IPS-NIHi7 (cell line): ENCODE measurements at regions not wholly inside any gene's neighbourhood (a gene's known extent, or its start where the extent isn't known, plus 50 kb on each side); places are given as distances from the start of the nearest gene placed in this dataset.
A peak's percentile ranks its signal among the peaks of the same experiment; 100 is the strongest.

Experiments used
- DNase-seq: peaks from one replicate; pipeline ENCODE4 v3.0.0; 2012; ENCODE audit warnings: mixed read lengths; ENCODE audit errors: extremely low spot score

DNA sequence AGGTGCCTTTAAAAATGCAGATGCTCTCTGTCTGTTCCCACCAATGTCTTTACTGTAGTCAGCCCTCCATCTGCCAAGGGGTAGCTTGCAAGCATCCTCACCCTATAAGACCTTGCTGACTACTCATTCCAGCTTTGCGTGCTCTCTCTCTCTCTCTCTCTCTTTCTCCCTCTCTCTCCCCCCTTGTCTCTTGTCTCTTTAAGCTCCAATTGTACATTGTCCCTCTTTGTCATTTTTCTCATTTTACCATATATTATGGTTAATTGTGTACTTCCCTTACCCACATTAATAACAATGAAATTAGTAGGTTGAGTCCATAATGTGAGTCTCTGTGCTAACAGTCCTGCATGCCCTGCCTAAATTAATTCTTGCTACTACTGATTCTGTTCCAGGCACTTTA lies 350.2 kb upstream of the CDH4 start:
- no peak for DNase-seq

DNA sequence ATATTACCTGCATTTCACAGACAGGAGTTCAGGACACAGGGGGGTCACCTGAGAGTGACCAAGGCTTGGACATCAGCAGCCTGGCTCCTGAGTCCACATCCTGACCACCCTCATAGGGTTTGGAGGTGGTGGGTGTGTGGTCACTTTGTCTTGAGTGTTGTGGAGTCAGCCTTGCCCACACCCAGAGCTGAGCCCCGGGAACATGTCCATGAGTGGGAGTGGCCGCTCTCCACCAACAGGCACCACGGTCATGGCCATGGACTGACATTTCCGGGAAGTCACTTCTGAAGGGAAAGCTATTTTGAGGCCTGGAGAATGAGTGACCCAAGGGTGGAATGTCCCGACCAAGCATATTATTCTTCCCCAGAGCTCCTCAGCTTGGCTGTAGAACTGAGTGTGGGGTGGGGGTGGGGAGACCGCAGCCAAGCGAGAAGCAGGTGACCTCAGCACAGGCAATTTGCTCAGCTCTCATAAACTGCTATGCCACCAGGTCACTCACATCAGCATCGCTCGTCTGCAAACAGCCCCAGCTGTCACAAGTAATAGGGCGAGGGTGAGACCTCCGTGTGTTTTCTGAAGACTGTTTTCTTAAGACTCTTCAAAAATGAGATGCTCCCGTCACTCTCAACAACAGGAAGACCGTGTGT lies 348.6 kb upstream of the CDH4 start:
- no peak for DNase-seq

DNA sequence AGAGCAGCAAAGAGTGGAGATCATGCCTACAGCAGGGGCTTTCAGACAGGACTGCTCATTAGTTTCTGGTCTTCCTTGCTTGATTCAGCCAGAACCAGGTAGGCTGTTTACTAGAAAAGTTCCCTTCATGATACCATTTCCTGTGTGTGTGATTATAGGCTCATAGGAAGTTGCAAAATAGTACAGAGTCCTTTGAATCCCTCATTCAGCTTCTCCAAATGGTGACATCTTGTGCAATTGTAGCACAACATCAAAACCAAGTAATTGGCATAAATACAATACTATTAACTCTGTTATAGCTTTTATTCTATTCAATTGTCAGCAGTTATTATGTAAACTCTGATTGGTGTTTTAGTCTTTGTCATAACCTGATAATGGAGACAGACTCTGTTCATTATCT lies 347.3 kb upstream of the CDH4 start:
- DNase-seq: no peak

GRCh38 chr20:60905919-60906318 lies 346.1 kb upstream of the CDH4 start:
- no peak for DNase-seq

GRCh38 chr20:60906555-60906954 lies 345.5 kb upstream of the CDH4 start:
- DNase-seq: no peak

DNA sequence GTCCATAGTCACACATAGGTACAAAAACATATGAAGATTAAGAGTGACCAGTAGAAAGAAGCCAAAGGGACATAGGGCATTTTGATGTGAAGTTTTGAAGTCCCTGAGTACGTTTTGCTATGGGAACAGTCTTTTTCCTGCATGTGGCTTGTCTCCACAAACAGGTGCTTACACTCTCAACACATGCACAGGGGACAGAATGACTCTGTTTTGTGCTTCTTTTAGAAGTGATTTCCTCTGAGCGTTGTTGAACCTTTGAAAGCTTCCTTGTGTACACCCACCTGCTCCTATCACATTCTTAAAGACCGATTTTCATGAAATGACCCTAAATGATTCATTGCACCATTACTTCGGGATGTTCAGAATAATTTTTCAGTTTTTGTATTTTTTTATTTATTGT lies 338.8 kb upstream of the CDH4 start:
- DNase-seq: no peak

DNA sequence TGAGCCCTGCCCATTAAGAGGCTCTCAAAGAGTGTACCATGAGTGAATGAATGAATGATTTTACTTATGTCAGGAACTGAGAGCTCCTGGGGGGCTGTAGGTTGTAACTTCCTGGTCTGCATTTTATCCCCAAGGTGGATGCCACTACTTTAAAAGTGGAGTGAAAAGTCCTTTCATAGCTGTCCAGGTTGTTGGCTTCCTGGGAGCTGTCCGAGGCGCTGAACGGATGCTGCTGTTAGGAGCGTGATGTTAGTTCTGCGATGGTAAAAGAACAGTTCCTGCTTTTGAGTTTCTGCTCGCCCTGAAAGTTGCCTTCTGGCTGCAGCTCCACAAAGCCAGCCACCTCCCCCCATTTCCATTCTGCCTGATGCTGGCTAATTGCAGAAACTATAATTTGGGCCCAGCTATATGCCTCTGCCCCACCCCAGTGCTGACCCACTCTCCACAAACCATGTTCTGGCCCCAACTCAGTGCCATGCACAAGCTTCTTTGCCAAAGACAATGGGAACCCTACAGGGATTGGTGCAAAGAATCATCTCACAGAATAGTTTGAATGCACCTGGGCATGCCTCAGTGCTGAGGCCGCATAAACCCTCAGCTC lies 330.9 kb upstream of the CDH4 start:
- peak; percentile 79 for DNase-seq

GRCh38 chr20:60926831-60927230 lies 325.2 kb upstream of the CDH4 start:
- DNase-seq: no peak

GRCh38 chr20:60928341-60928740 lies 323.7 kb upstream of the CDH4 start:
- DNase-seq: no peak

DNA sequence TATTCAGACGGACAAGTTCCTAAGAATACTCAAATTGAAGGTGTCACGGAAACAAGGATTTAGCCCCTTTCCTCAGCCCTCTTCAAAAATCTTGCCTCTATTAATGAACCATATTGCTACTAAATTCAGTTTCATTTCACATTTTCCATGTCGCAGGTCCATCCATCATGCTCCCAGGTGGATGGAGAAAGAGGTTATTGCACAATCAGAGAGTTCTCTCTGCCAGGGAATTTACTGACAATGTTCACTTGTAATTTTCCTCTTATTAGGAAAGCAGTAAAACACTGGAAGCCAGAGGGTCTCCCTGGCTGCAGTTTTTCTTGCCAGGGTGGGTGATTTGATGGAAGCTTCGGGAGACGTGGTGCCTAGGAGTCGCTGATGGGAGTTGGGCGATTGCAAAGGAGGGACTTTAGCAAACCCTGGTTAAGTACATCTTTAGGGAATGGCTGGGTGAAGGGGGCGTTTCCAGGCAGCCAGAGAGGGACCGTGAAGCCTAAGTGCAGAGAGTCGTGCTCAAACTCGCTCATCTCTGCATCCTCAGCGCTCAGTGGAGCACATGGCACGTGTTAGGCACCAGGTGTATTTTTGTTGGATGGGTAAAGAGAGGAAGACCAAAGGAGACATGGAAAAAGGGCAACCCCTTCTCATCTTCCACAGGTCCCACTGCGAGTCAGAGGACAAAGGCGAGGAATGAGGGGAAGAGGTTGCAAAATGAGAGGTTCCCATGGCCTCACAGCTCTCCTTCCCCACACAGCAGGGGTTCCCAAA lies 321.9 kb upstream of the CDH4 start:
- no peak for DNase-seq

- no peak for DNase-seq
These were observed 320.4 kb upstream of the CDH4 start for GRCh38 chr20:60931696-60932095.

DNA sequence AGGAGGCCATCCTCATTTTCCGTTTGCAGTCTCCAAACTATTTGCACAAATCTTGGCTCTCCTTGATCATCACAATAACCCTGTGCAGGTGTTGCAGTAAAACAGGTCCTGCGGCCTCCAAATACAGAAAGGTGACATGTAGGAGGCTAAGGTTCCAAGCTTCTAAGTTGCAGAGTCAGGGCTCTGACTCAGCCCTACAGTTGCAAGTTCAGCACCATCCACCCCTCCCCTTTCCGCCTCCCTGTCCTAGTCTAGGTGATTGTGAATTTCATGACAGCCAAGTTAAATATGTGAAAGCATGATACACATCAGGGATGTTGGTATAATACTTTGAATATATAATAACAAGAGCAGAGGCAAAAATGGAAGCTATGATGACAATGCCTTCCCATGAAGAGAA lies 317.3 kb upstream of the CDH4 start:
- no peak for DNase-seq

DNA sequence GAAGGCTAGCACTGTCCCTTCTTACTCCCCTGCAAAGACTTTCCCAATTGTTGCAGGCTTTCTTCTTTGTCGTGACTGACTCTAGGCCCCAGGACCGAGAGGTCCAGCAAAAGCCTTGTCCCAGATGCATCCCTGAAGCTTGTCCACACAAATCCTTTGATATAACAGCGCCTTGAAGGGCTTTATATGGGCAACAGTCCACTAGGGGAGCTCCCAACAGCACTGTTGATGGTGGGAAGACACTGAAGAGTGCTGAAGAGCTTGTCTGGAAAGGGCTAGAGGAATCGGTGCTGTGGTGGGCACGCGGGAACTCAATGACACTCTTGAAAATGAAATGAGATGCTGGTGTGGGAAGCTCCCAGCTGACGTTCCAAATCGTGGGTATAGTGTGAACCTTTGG lies 316.1 kb upstream of the CDH4 start:
- DNase-seq: no peak

GRCh38 chr20:60937585-60937984 lies 314.5 kb upstream of the CDH4 start:
- DNase-seq: no peak

DNA sequence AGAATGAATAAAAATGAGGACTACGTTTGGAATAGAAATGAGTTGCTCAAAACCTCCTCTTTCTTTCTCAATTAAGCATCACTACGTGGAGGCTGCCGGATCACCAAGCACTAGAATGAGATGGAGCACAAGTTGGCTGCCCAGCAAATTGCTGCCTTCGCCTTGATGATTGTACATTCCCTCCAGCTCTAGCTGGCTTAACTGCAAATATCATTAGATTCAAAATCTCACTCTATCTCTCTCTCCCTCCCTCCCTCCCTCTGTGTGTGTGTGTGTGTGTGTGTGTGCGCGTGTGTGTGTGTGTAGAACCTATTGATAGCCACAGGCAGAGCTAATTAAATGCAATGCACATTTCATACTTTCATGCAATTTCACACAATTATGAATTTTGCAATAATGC lies 310.7 kb upstream of the CDH4 start:
- no peak for DNase-seq

DNA sequence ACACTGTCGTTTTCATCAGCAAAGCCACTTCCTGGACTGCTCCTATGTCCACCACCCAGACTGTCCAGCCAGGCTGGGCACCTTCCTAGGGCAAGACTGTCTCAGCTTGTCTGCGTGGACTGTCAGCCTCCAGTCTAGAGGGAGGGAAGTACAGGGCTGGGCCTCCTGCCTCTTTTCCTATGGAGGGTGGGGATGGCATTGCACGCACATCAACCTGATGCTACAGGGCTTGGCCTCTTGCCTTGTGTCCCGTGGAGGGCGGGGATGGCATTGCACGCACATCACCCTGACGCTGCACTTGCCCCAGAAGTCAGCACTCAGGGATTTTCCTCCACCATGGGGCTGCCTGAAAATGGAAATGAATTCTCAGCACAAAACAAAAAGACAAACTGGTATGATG lies 304.2 kb upstream of the CDH4 start:
- DNase-seq: no peak

DNA sequence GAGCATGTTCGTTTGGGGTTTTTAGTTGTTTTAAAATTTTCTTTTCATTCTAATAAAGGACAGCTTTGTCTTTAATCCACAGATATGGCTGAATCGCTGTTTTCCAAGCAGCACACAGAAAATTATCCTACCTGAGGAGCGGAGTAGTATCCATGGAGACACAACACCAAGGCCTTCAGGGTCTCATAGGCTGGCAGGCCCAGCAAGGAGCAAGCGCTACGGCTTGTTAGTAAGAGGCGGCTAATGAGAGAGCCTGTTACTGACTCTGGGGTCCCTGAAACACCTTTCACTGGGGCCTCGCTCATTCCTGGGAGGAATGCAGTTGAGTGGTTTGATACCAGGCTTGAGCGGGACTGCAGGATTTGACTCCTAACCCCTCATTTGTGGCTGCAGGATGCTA lies 303.8 kb upstream of the CDH4 start:
- no peak for DNase-seq

DNA sequence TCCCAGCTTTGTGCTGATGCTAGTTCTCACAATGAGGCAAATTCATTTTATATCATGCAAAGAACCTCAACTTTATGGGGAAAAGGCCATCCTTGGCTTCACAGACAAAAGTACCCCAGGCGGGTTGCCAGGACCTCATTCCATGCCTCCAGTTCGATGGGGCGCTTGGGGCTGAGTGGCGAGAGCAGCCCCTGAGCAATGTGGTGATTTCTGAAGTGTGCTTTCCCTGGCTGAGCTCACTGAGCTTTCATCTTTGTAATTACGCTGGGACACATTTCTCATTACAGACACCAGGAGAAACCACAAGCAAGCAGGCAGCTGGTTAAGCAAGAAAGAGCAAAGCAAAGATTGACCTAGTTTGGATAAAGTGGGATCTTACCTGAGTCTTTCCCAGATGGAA lies 301.5 kb upstream of the CDH4 start:
- DNase-seq: no peak

- DNase-seq: no peak
These were observed 301.1 kb upstream of the CDH4 start for GRCh38 chr20:60950974-60951373.

- DNase-seq: no peak
These were observed 299.2 kb upstream of the CDH4 start for GRCh38 chr20:60952861-60953260.

GRCh38 chr20:60953321-60953720 lies 298.7 kb upstream of the CDH4 start:
- DNase-seq: no peak

DNA sequence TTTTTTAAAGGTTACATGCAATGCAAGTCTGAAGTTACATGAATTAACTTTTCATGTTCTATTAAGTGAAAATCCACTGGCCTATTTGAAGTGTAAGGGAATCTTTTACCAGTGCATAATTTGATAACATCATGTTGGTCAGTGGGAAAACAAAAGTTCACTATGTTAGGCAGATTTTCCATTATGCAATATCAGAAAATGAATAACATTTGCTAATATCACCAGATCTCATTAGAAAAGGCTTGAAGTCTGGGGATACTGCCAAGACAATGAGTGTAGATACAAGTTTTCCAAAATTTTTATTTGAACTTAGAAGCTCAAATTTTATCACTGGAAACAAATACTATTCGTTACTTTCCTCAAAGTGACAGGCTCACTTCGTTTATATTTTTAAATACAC lies 296.4 kb upstream of the CDH4 start:
- no peak for DNase-seq

GRCh38 chr20:60956194-60956593 lies 295.9 kb upstream of the CDH4 start:
- no peak for DNase-seq
